ENCODE measurements at regions not wholly inside any gene's neighbourhood (a gene's known extent, or its start where the extent isn't known, plus 50 kb on each side); places are given as distances from the start of the nearest gene placed in this dataset.

GRCh38 chr10:130364631-130365411 is 228.6 kb downstream of the GLRX3 start:
- no peak for TF ChIP-seq POLR2A (IDR thresholded peaks at IDR 0.05)
- TF ChIP-seq CTCF (IDR thresholded peaks at IDR 0.05): no peak

Measured in ovary (tissue), 3 donors.